ENCODE measurements at regions not wholly inside any gene's neighbourhood (a gene's known extent, or its start where the extent isn't known, plus 50 kb on each side); places are given as distances from the start of the nearest gene placed in this dataset.

- TF ChIP-seq CTCF (IDR thresholded peaks at IDR 0.05) (no peak), POLR2A (IDR thresholded peaks at IDR 0.05) (no peak)
Measured at GRCh38 chr4:112775801-112776200, 138.9 kb downstream of the LARP7 start.

Measured in prostate gland (tissue), 2 donors.